HEK293T (cell line): ENCODE measurements at regions not wholly inside any gene's neighbourhood (a gene's known extent, or its start where the extent isn't known, plus 50 kb on each side); places are given as distances from the start of the nearest gene placed in this dataset.
A peak's percentile ranks its signal among the peaks of the same experiment; 100 is the strongest.

Experiments
- CTCF ChIA-PET: fragments of 350-600 bp; formaldehyde crosslinking; extraction: SDS; loops from one replicate; lab custom pipeline; 2021; ENCODE audit warnings: antibody characterized with exemption, inconsistent platforms; lab: Yijun Ruan, JAX
- POLR2A ChIA-PET: fragments of 350-600 bp; formaldehyde crosslinking; extraction: SDS; loops from one replicate; lab custom pipeline; 2020; ENCODE audit warnings: antibody characterized with exemption, inconsistent platforms; lab: Yijun Ruan, JAX
- DNase-seq: peaks from one replicate; pipeline ENCODE4 v3.0.0; 2012; ENCODE audit warnings: mixed read lengths; ENCODE audit errors: extremely low spot score
- ARNT ChIP-seq: fragments of 450-650 bp; IDR thresholded peaks from 2 replicates; pipeline ENCODE4 v1.6.1; 2017; ENCODE audit warnings: mild to moderate bottlenecking
- BHLHE40 ChIP-seq: fragments of 450-650 bp; IDR thresholded peaks from 2 replicates; pipeline ENCODE4 v1.6.1; 2016; ENCODE audit warnings: mild to moderate bottlenecking, moderate library complexity, borderline replicate concordance
- CTBP1 ChIP-seq: fragments of 450-650 bp; IDR thresholded peaks from 2 replicates; pipeline ENCODE4 v1.6.1; 2016; ENCODE audit warnings: borderline replicate concordance
- ELF4 ChIP-seq: fragments of 450-650 bp; IDR thresholded peaks from 2 replicates; pipeline ENCODE4 v1.6.1; 2017; ENCODE audit warnings: antibody characterized with exemption
- FOXA1 ChIP-seq: fragments of 450-650 bp; IDR thresholded peaks from 2 replicates; pipeline ENCODE4 v1.6.1; 2016; ENCODE audit warnings: mild to moderate bottlenecking
- FOXK2 ChIP-seq: fragments of 450-650 bp; IDR thresholded peaks from 2 replicates; pipeline ENCODE4 v1.6.1; 2016; ENCODE audit warnings: mild to moderate bottlenecking
- FOXM1 ChIP-seq: fragments of 450-650 bp; IDR thresholded peaks from 2 replicates; pipeline ENCODE4 v1.6.1; 2017; ENCODE audit warnings: mild to moderate bottlenecking, borderline replicate concordance
- HDGF ChIP-seq: fragments of 450-650 bp; IDR thresholded peaks from 2 replicates; pipeline ENCODE4 v1.6.1; 2017; ENCODE audit warnings: antibody characterized with exemption, borderline replicate concordance
- L3MBTL2 ChIP-seq: fragments of 450-650 bp; conservative IDR thresholded peaks from 2 replicates; pipeline ENCODE4 v1.6.1; 2016; ENCODE audit warnings: mild to moderate bottlenecking
- LEF1 ChIP-seq: fragments of 450-650 bp; IDR thresholded peaks from 2 replicates; pipeline ENCODE4 v1.6.1; 2017; ENCODE audit warnings: mild to moderate bottlenecking, borderline replicate concordance
- NFRKB ChIP-seq: fragments of 450-650 bp; IDR thresholded peaks from 2 replicates; pipeline ENCODE4 v1.6.1; 2016; ENCODE audit warnings: mild to moderate bottlenecking, moderate library complexity
- SP1 ChIP-seq: fragments of 450-650 bp; IDR thresholded peaks from 2 replicates; pipeline ENCODE4 v1.6.1; 2017
- SUZ12 ChIP-seq: fragments of 450-650 bp; IDR thresholded peaks from 2 replicates; pipeline ENCODE4 v1.6.1; 2016; ENCODE audit warnings: mild to moderate bottlenecking
- TARDBP ChIP-seq: fragments of 450-650 bp; IDR thresholded peaks from 2 replicates; pipeline ENCODE4 v1.6.1; 2016
- ZNF384 ChIP-seq: fragments of 450-650 bp; IDR thresholded peaks from 2 replicates; pipeline ENCODE4 v1.6.1; 2016
- TF ChIP-seq, protein P1 (sequence below): fragments of 450-650 bp; IDR thresholded peaks from 2 replicates; pipeline ENCODE4 v1.6.1; 2016

DNA sequence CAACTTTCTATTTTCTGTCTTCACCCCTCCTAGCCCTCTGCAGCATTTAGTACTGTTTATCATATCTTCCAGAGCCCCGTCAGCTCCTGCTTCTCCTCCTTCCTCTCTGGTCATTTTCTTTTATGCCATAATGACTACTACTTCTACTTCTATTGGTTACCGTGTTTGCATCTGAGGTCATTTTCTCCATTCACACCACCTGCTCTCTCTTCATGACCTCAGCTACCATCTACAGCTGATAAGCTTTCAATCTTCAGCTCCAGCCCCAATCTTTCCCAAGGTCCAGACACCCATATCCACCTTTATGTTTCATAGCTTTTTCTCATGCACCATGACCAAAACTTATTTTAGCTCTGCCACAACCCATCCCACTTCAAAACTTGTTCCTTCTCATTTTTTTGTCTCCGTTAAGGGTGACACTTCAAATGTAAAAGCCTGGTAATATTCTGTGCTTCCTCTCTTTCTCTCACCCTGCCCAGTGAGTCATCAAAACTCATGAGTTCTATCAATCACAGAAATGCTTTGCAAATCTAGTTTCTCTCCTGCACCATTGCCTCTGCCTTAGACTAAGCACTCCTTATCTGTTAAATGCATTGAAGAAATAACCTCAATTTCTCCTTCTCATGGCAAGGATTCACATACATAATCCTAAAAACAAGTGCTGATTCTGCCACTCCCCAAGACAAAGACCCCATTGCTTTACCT lies 71.3 kb upstream of the IQCM start:
- no peak for DNase-seq
- ChIA-PET CTCF (no interaction called here), POLR2A (no interaction called here)
- TF ChIP-seq SP1 (no peak), SUZ12 (no peak), HDGF (no peak), L3MBTL2 (no peak), LEF1 (no peak), ARNT (no peak), TARDBP (no peak), CTBP1 (no peak), FOXM1 (no peak), ELF4 (no peak), FOXA1 (no peak), NFRKB (no peak), BHLHE40 (no peak)
- TF ChIP-seq, protein P1, sequence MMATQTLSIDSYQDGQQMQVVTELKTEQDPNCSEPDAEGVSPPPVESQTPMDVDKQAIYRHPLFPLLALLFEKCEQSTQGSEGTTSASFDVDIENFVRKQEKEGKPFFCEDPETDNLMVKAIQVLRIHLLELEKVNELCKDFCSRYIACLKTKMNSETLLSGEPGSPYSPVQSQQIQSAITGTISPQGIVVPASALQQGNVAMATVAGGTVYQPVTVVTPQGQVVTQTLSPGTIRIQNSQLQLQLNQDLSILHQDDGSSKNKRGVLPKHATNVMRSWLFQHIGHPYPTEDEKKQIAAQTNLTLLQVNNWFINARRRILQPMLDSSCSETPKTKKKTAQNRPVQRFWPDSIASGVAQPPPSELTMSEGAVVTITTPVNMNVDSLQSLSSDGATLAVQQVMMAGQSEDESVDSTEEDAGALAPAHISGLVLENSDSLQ = no peak

DNA sequence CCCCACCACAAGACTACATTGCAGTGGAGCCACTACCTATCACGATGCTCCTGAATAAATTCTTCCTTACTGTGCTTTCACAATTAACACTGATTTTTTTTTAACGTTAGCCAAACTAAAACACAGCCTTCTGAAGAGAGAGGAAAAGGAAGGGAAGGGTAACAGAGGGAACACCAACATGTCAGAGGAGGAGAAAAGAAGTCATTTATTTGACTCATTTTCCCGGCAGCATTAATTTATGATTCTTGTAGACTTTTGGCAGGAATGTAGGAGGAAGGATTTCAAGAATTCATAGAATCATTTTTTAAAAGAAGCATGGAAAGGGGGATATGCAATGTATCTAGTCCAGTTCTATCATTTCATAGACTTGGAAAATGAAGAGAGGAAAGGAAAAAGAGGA lies 74.3 kb upstream of the IQCM start:
- ChIA-PET POLR2A (no interaction called here), CTCF (interaction anchor here (0.7 kb wide), 1 partner anchor 1497 kb away, joined by 4 read pairs; no protein-coding TSS in a partner anchor)
- TF ChIP-seq TARDBP = no peak

DNA sequence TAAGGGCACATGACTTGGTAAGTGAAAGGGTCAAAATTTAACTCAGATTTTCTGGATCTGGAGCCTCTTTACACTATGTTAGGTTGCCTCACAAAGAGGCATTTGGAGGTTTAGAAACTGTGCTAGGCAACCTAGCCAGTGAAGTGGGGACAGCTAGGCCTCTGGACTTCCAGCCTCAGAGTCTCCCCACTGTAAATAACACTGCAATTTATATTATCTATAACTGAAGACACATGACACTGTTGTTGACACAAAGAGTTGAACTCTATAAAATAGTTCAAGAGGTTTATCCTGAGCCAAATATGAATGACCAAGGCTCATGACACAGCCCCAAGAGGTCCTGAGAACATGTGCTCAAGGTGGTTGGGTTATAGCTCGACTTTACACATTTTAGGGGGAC lies 74.9 kb upstream of the IQCM start:
- DNase-seq = no peak
- ChIA-PET CTCF (interaction anchor here (0.6 kb wide), 1 partner anchor 12 kb away, joined by 4 read pairs; no protein-coding TSS in a partner anchor), POLR2A (no interaction called here)
- TF ChIP-seq ELF4 = no peak
- no peak for TF ChIP-seq SP1
- TF ChIP-seq NFRKB = no peak
- no peak for TF ChIP-seq ARNT
- TF ChIP-seq, protein P1 = no peak
- TF ChIP-seq FOXK2 = no peak

More for the DNA sequence above, 74.3 kb upstream of the IQCM start:
- no peak for DNase-seq

DNA sequence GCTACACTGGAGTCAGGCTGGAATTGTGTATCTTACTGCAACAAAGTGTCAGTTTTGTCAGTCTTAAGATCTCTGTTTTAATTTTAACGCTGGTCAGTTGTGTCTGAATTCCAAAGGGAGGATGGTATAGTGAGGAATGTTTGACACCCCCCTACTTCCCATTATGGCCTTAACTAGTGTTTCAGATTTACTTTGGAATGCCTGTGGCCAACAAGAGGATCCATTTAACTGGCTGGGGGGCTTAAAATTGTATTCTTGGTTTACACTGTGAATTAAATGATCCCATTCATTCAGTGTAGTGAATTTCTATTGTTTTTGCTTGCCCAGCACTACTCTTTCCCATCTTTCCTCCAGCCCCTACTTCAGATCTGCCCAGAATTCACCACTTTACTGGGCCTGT lies 75.8 kb upstream of the IQCM start:
- POLR2A ChIA-PET = no interaction called here
- no peak for TF ChIP-seq BHLHE40
- TF ChIP-seq SUZ12 = no peak
- TF ChIP-seq ELF4 = no peak
- no peak for TF ChIP-seq FOXK2
- no peak for TF ChIP-seq ARNT
- TF ChIP-seq LEF1 = no peak
- TF ChIP-seq FOXA1 = no peak
- TF ChIP-seq L3MBTL2 = no peak
- no peak for TF ChIP-seq CTBP1
- no peak for TF ChIP-seq NFRKB
- TF ChIP-seq SP1 = no peak
- TF ChIP-seq TARDBP = no peak
- TF ChIP-seq, protein P1 = no peak
- no peak for TF ChIP-seq FOXM1
- TF ChIP-seq ZNF384 = no peak
- TF ChIP-seq HDGF = no peak
- CTCF ChIA-PET = no interaction called here
- DNase-seq = no peak

DNA sequence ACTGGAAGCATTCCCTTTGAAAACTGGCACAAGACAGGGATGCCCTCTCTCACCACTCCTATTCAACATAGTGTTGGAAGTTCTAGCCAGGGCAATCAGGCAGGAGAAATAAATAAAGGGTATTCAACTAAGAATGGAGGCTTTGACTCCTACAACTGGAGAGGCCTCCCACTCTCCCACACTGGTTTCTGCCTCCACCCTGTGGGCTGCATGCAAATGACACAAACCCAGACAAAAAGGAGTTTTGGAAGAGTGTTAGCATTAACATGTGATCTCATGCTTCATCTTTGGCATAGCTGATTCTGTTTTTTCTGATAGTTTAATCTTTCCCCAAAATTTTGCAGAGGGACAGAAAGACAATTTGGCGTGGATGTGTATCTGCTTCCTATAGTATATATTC lies 80.8 kb upstream of the IQCM start:
- TF ChIP-seq FOXK2 (no peak), HDGF (no peak), L3MBTL2 (no peak), SP1 (no peak), ELF4 (no peak), CTBP1 (no peak), FOXM1 (no peak), FOXA1 (no peak), ZNF384 (no peak), ARNT (no peak), LEF1 (no peak), SUZ12 (no peak), NFRKB (no peak), BHLHE40 (no peak), TARDBP (no peak)
- TF ChIP-seq, protein P1 = no peak
- POLR2A ChIA-PET = no interaction called here
- CTCF ChIA-PET = interaction anchor here (1.2 kb wide), 1 partner anchor 525 kb away, joined by 4 read pairs; no protein-coding TSS in a partner anchor
- peak; percentile 15 for DNase-seq

DNA sequence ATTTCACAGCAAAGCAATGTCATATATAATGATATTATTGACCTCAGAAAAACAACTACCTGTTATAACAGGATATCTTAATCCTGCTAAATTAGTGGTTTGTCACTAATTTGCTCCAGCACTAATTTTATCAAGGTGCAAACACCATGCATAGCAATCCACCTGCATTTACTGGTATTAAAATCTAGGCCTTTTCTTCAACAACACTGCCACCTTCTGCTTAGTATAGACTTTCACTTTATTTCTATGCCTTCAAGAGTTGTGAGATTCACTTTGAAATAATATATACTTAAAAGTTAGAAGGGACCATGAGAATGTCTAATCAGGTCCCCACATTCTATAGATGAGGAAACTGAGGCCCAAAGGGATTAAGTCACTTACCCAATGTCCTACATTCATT lies 82.1 kb upstream of the IQCM start:
- TF ChIP-seq FOXK2 (no peak), ARNT (no peak)
- POLR2A ChIA-PET = no interaction called here
- no peak for DNase-seq
- CTCF ChIA-PET = interaction anchor here (0.8 to 1.2 kb wide), 3 partner anchors 10 to 526 kb away, joined by 3 to 4 read pairs (median 3); no protein-coding TSS in a partner anchor
